ENCODE measurements at regions not wholly inside any gene's neighbourhood (a gene's known extent, or its start where the extent isn't known, plus 50 kb on each side); places are given as distances from the start of the nearest gene placed in this dataset.
A peak's percentile ranks its signal among the peaks of the same experiment; 100 is the strongest.

GRCh38 chr14:43898687-43899086 is 608.4 kb downstream of the FSCB start:
- ATAC-seq, result no peak

GRCh38 chr14:43896044-43896443 is 611.0 kb downstream of the FSCB start:
- Histone ChIP-seq H3K27ac (no peak overlapping the region), H3K4me1 (no peaks in the 10 kb centered on the region), H3K36me3 (no peaks in the 10 kb centered on the region), H3K4me3 (no peak overlapping the region), H3K27me3 (no peaks in the 10 kb centered on the region), H3K9me3 (no peaks in the 10 kb centered on the region)
- TF ChIP-seq CTCF (IDR thresholded peaks at IDR 0.05), result no peak
- TF ChIP-seq EP300 (IDR thresholded peaks at IDR 0.05), result no peak
- no peak for TF ChIP-seq POLR2AphosphoS5 (IDR thresholded peaks at IDR 0.05)
- WGBS, 2 donors (ENCODE audit: low coverage in 1 of 2), result 67% methylated on average over 1 of the region's 2 CpGs; no CpG with 5 or more reads in 1 of the 2 donors
- no peak for ATAC-seq

More at GRCh38 chr14:43898687-43899086, 608.4 kb downstream of the FSCB start:
- Histone ChIP-seq H3K4me3 (no peak overlapping the region), H3K36me3 (no peaks in the 10 kb centered on the region), H3K9me3 (no peaks in the 10 kb centered on the region), H3K27me3 (no peaks in the 10 kb centered on the region), H3K27ac (no peak overlapping the region), H3K4me1 (no peaks in the 10 kb centered on the region)
- TF ChIP-seq CTCF (IDR thresholded peaks at IDR 0.05), result no peak
- no peak for TF ChIP-seq POLR2A (IDR thresholded peaks at IDR 0.05)
- TF ChIP-seq POLR2AphosphoS5 (IDR thresholded peaks at IDR 0.05), result no peak
- TF ChIP-seq EP300 (IDR thresholded peaks at IDR 0.05), result no peak
- WGBS, 2 donors (ENCODE audit: low coverage in 1 of 2), result 45 to 86% methylated on average over 1 to 2 of the region's 2 CpGs

GRCh38 chr14:43894534-43894933 is 612.5 kb downstream of the FSCB start:
- 51 to 61% methylated on average over 3 of the region's 3 CpGs for WGBS, 2 donors (ENCODE audit: low coverage in 1 of 2)
- Histone ChIP-seq H3K9me3 (no peaks in the 10 kb centered on the region), H3K27ac (no peak overlapping the region), H3K4me3 (no peak overlapping the region), H3K4me1 (no peaks in the 10 kb centered on the region), H3K27me3 (no peaks in the 10 kb centered on the region), H3K36me3 (no peaks in the 10 kb centered on the region)
- no peak for ATAC-seq
- TF ChIP-seq POLR2A (IDR thresholded peaks at IDR 0.05), result no peak
- TF ChIP-seq POLR2AphosphoS5 (IDR thresholded peaks at IDR 0.05), result no peak
- TF ChIP-seq CTCF (IDR thresholded peaks at IDR 0.05), result peak in 1 of 4 experiments; percentile 25
- no peak for TF ChIP-seq EP300 (IDR thresholded peaks at IDR 0.05)

- Histone ChIP-seq H3K27ac (no peak overlapping the region), H3K4me1 (no peaks in the 10 kb centered on the region), H3K27me3 (no peaks in the 10 kb centered on the region), H3K9me3 (no peaks in the 10 kb centered on the region), H3K4me3 (no peak overlapping the region), H3K36me3 (no peaks in the 10 kb centered on the region)
- no peak for ATAC-seq
- 83 to 90% methylated on average over 2 of the region's 2 CpGs for WGBS, 2 donors (ENCODE audit: low coverage in 1 of 2)
- no peak for TF ChIP-seq POLR2AphosphoS5 (IDR thresholded peaks at IDR 0.05)
- no peak for TF ChIP-seq CTCF (IDR thresholded peaks at IDR 0.05)
- TF ChIP-seq POLR2A (IDR thresholded peaks at IDR 0.05), result no peak
- no peak for TF ChIP-seq EP300 (IDR thresholded peaks at IDR 0.05)
Observed at GRCh38 chr14:43887523-43887922, 619.6 kb downstream of the FSCB start.

GRCh38 chr14:43877351-43877960 is 629.6 kb downstream of the FSCB start:
- Histone ChIP-seq H3K4me3 (no peak overlapping the region), H3K27ac (no peak overlapping the region), H3K27me3 (no peaks in the 10 kb centered on the region), H3K36me3 (no peaks in the 10 kb centered on the region), H3K4me1 (no peaks in the 10 kb centered on the region), H3K9me3 (no peaks in the 10 kb centered on the region)
- ATAC-seq, result no peak
- TF ChIP-seq POLR2AphosphoS5 (IDR thresholded peaks at IDR 0.05), result no peak
- no peak for TF ChIP-seq CTCF (IDR thresholded peaks at IDR 0.05)
- TF ChIP-seq EP300 (IDR thresholded peaks at IDR 0.05), result no peak
- TF ChIP-seq POLR2A (IDR thresholded peaks at IDR 0.05), result no peak
- WGBS, 2 donors (ENCODE audit: low coverage in 1 of 2), result 27 to 33% methylated on average over 3 of the region's 3 CpGs

All from gastroesophageal sphincter (tissue), 4 donors.